Keratinocyte (primary cell): ENCODE measurements at regions not wholly inside any gene's neighbourhood (a gene's known extent, or its start where the extent isn't known, plus 50 kb on each side); places are given as distances from the start of the nearest gene placed in this dataset.

ENCODE experiments used
- DNase-seq: peaks from one replicate; pipeline ENCODE4 v3.0.0-alpha.2; 2011; ENCODE audit warnings: low read depth, missing footprints, low spot score
- FAIRE-seq: peaks from 2 replicates; lab custom pipeline; 2011; peaks lifted over from hg19 to GRCh38; lab: Jason Lieb, UNC
- H2AFZ ChIP-seq: 2 replicates; pipeline ENCODE4 v1.6.0; 2012; ENCODE audit warnings: low read length, control low read depth, inconsistent platforms; ENCODE audit not compliant: control insufficient read depth
- H3K27ac ChIP-seq: 2 replicates; pipeline ENCODE4 v1.5.1; 2011; ENCODE audit warnings: low read length; ENCODE audit not compliant: control insufficient read depth, insufficient read depth
- H3K27me3 ChIP-seq: 3 replicates; pipeline ENCODE4 v1.6.0; 2011; ENCODE audit warnings: low read length; ENCODE audit not compliant: control insufficient read depth, insufficient read depth; ENCODE audit errors: extremely low read depth
- H3K36me3 ChIP-seq, 2 experiments: 2 replicates in 1 of 2; 3 replicates in 1 of 2; pipeline ENCODE4 v1.5.1; 2011; ENCODE audit warnings: low read length in 2 of 2, mild to moderate bottlenecking in 1 of 2; ENCODE audit not compliant: control insufficient read depth in 2 of 2, insufficient read depth in 2 of 2; ENCODE audit errors: extremely low read depth in 1 of 2
- H3K4me1 ChIP-seq: 3 replicates; pipeline ENCODE4 v1.5.1; 2011; ENCODE audit warnings: low read length; ENCODE audit not compliant: control insufficient read depth, insufficient read depth; ENCODE audit errors: extremely low read depth
- H3K4me2 ChIP-seq: 3 replicates; pipeline ENCODE4 v1.6.0; 2011; ENCODE audit warnings: low read depth, low read length; ENCODE audit not compliant: control insufficient read depth, insufficient read depth; ENCODE audit errors: extremely low read depth
- H3K4me3 ChIP-seq, 3 experiments: fragments of 200-600 bp in 1 of 3; sonication (generic) in 1 of 3; 2 replicates in 2 of 3; 3 replicates in 1 of 3; pipeline ENCODE4 v1.5.1; 2011 to 2016; ENCODE audit warnings: low read length in 3 of 3, mild to moderate bottlenecking in 3 of 3, control low read depth in 2 of 3, inconsistent platforms in 1 of 3, low read depth in 1 of 3, mixed read lengths in 1 of 3, mixed run types in 1 of 3, moderate library complexity in 1 of 3; ENCODE audit not compliant: control insufficient read depth in 2 of 3, insufficient read depth in 2 of 3; ENCODE audit errors: extremely low read depth in 1 of 3
- H3K79me2 ChIP-seq: 2 replicates; pipeline ENCODE4 v1.6.0; 2012; ENCODE audit warnings: low read length; ENCODE audit not compliant: control insufficient read depth, insufficient read depth
- H3K9ac ChIP-seq: 3 replicates; pipeline ENCODE4 v1.6.0; 2011; ENCODE audit warnings: low read length; ENCODE audit not compliant: control insufficient read depth, insufficient read depth; ENCODE audit errors: extremely low read depth
- H3K9me1 ChIP-seq: 3 replicates; pipeline ENCODE4 v1.6.0; 2011; ENCODE audit warnings: low read length; ENCODE audit not compliant: control insufficient read depth, insufficient read depth; ENCODE audit errors: extremely low read depth
- H3K9me3 ChIP-seq: 2 replicates; pipeline ENCODE4 v1.5.1; 2012; ENCODE audit warnings: low read depth, low read length; ENCODE audit not compliant: control insufficient read depth
- H4K20me1 ChIP-seq: 3 replicates; pipeline ENCODE4 v1.6.0; 2011; ENCODE audit warnings: low read length; ENCODE audit not compliant: control insufficient read depth, insufficient read depth; ENCODE audit errors: extremely low read depth
- EZH2 ChIP-seq: IDR thresholded peaks from one replicate; pipeline ENCODE4 v1.6.1; 2012; ENCODE audit warnings: inconsistent platforms, mild to moderate bottlenecking, low read length, moderate library complexity
- dilution Hi-C: fragments of 300-500 bp; cut with MboI; formaldehyde crosslinking; loops from one replicate; pipeline ENCODE4 v1.7.0; 2020; ENCODE audit warnings: low sequenced_read_pairs; ENCODE audit not compliant: extremely low pct_ligation_motif_present
- TF ChIP-seq, protein P1 (sequence below), 3 experiments: IDR thresholded peaks in 1 of 3; conservative IDR thresholded peaks in 1 of 3; optimal IDR thresholded peaks in 1 of 3; 2 replicates in 2 of 3; 3 replicates in 1 of 3; pipeline versions ENCODE3 to v1.5.1; 2011; ENCODE audit warnings: low read length in 3 of 3, mild to moderate bottlenecking in 3 of 3, moderate library complexity in 2 of 3, control low read depth in 1 of 3, inconsistent platforms in 1 of 3; ENCODE audit not compliant: insufficient read depth in 2 of 3; ENCODE audit errors: extremely low read depth in 1 of 3

DNA sequence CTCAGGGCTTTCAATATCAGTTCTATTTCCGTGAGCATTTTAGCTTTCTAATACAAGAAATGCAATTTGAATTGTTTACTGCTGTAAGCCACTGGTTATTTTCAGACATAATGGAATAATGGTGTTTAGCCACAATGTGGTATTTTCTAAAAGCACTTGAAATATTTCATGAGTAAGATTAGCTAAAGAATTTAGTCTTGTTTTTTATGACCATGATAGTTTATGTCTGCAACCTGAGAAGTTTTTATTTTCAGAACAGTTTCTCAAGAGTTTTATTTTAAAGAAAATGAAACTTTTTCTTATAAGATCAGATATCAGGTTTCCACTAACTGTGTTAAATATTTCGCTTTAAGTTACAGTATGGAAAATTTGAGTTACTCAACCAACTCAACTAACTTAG, 60.2 kb downstream of the SLIT2 start:
- dilution Hi-C loops: no loop called here
- no peak for FAIRE-seq
- no peak overlapping the region for H3K4me2 ChIP-seq

DNA sequence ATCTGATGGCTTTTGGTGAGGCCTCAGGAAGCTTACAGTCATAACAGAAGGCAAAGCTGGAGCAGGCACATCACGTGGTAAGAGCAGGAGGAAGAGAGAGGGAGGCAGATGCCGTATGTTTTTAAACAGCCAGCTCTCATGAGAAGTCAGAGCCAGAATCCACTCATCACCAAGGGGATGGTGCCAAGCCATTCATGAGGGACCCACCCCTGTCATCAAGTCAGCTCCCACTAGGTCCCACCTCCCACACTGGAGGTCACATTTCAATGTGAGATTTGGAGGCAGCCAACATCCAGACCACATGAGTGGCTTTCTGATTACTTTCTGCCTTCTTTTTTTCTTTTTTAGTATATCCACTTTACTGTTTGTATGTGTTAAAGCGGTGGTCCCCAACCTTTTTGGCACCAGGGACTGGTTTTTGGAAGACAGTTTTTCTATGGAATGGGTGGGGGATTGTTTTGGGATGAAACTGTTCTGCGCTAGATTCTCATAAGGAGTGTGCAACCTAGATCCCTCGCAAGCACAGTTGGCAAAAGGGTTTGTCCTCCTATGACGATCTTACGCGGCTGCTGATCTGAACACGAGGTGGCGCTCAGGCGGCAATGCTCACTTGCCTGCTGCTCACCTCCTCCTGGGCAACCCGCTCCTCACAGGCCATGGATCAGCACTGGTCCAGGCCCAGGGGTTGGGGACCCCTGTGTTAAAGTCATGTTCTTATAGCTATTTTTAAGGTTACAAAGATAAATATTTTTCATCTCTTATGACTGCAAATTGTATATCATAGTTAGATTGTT, 61.7 kb downstream of the SLIT2 start:
- Histone ChIP-seq H3K4me1 (no peaks in the 10 kb centered on the region), H3K4me2 (no peak overlapping the region), H2AFZ (peak overlapping the region; percentile 27), H3K36me3 (no peaks in the 10 kb centered on the region), H3K9me1 (no peaks in the 10 kb centered on the region), H3K27me3 (no peaks in the 10 kb centered on the region), H3K9me3 (no peaks in the 10 kb centered on the region), H3K9ac (no peak overlapping the region), H3K4me3 (no peak overlapping the region), H4K20me1 (no peaks in the 10 kb centered on the region), H3K27ac (no peak overlapping the region), H3K79me2 (peaks cover 3% of the 10 kb centered on the region)
- FAIRE-seq (no peak), DNase-seq (no peak)
- dilution Hi-C loops: no loop called here
- no peak for TF ChIP-seq EZH2
- TF ChIP-seq, protein P1, sequence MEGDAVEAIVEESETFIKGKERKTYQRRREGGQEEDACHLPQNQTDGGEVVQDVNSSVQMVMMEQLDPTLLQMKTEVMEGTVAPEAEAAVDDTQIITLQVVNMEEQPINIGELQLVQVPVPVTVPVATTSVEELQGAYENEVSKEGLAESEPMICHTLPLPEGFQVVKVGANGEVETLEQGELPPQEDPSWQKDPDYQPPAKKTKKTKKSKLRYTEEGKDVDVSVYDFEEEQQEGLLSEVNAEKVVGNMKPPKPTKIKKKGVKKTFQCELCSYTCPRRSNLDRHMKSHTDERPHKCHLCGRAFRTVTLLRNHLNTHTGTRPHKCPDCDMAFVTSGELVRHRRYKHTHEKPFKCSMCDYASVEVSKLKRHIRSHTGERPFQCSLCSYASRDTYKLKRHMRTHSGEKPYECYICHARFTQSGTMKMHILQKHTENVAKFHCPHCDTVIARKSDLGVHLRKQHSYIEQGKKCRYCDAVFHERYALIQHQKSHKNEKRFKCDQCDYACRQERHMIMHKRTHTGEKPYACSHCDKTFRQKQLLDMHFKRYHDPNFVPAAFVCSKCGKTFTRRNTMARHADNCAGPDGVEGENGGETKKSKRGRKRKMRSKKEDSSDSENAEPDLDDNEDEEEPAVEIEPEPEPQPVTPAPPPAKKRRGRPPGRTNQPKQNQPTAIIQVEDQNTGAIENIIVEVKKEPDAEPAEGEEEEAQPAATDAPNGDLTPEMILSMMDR (optimal IDR thresholded peaks at IDR 0.05 in 1 of 3, IDR thresholded peaks at IDR 0.05 in 1 of 3, conservative IDR thresholded peaks at IDR 0.05 in 1 of 3; ENCODE audit: extremely low read depth in 1 of 3, insufficient read depth in 2 of 3, low read length in 3 of 3): peak; percentile 51 to 91 (median 59)

More for the DNA sequence above, 60.2 kb downstream of the SLIT2 start:
- no peak for DNase-seq
- no peak overlapping the region for H3K9ac ChIP-seq
- no peaks in the 10 kb centered on the region for H3K9me3 ChIP-seq
- TF ChIP-seq, protein P1 (optimal IDR thresholded peaks at IDR 0.05 in 1 of 3, IDR thresholded peaks at IDR 0.05 in 1 of 3, conservative IDR thresholded peaks at IDR 0.05 in 1 of 3; ENCODE audit: extremely low read depth in 1 of 3, insufficient read depth in 2 of 3, low read length in 3 of 3): no peak
- TF ChIP-seq EZH2: no peak
- no peak overlapping the region for H3K27ac ChIP-seq
- no peaks in the 10 kb centered on the region for H3K4me1 ChIP-seq
- H3K27me3 ChIP-seq: no peaks in the 10 kb centered on the region
- H3K9me1 ChIP-seq: no peaks in the 10 kb centered on the region
- no peaks in the 10 kb centered on the region for H3K36me3 ChIP-seq
- no peaks in the 10 kb centered on the region for H3K79me2 ChIP-seq
- no peak overlapping the region for H3K4me3 ChIP-seq
- H4K20me1 ChIP-seq: no peaks in the 10 kb centered on the region
- no peak overlapping the region for H2AFZ ChIP-seq
